Prostate gland (tissue), 2 donors: ENCODE measurements at regions not wholly inside any gene's neighbourhood (a gene's known extent, or its start where the extent isn't known, plus 50 kb on each side); places are given as distances from the start of the nearest gene placed in this dataset.

Source experiments
- DNase-seq: peaks from one replicate; pipeline ENCODE4 v3.0.0-alpha.2; 2019; ENCODE audit warnings: low spot score
- H3K27ac ChIP-seq, 2 donors: fragments of 200-600 bp; sonication (generic); 2 replicates each; pipeline ENCODE4 v1.5.1; 2017 to 2019
- H3K27me3 ChIP-seq: fragments of 200-600 bp; sonication (generic); replicated peaks from 2 replicates; pipeline ENCODE4 v1.5.1; 2019; ENCODE audit not compliant: insufficient read depth
- H3K36me3 ChIP-seq, 2 donors: fragments of 200-600 bp; sonication (generic); 1 replicate in 1 of 2; 2 replicates in 1 of 2; pipeline versions ENCODE4 v1.5.1 to v1.8.1; 2017 to 2019
- H3K4me1 ChIP-seq: fragments of 200-600 bp; sonication (generic); replicated peaks from 2 replicates; pipeline ENCODE4 v1.5.1; 2019
- H3K4me3 ChIP-seq, 2 donors: fragments of 200-600 bp; sonication (generic); 2 replicates each; pipeline ENCODE4 v1.5.1; 2017 to 2019
- H3K9me3 ChIP-seq: fragments of 200-600 bp; sonication (generic); 2 replicates; pipeline ENCODE4 v1.5.1; 2017
- POLR2A ChIP-seq: fragments of 450-650 bp; IDR thresholded peaks from one replicate; pipeline ENCODE4 v1.6.1; 2016; ENCODE audit warnings: antibody characterized with exemption, mild to moderate bottlenecking
- POLR2AphosphoS5 ChIP-seq: sonication (generic); formaldehyde crosslinking; IDR thresholded peaks from one replicate; pipeline ENCODE4 v1.6.1; 2017; ENCODE audit warnings: antibody characterized with exemption
- WGBS: methylation state at CpG from one replicate; pipeline ENCODE4 v1.1.5; 2018; 5-methylcytosine and 5-hydroxymethylcytosine counted together
- intact Hi-C: fragments of 100-400 bp; cut with DNase I; formaldehyde crosslinking; loops from one replicate; pipeline ENCODE4 v1.14.2; 2022
- TF ChIP-seq, protein P1 (sequence below), 4 experiments: fragments of 200-600 bp in 2 of 4; fragments of 450-650 bp in 2 of 4; sonication (generic) in 2 of 4; IDR thresholded peaks; 1 replicate in 3 of 4; 2 replicates in 1 of 4; pipeline ENCODE4 v1.5.1; 2016 to 2019; ENCODE audit warnings: antibody characterized with exemption in 4 of 4, mild to moderate bottlenecking in 2 of 4, moderate library complexity in 2 of 4

- no peak for DNase-seq
- intact Hi-C loops: no loop called here
- Histone ChIP-seq H3K4me3 (no peak overlapping the region), H3K4me1 (no peaks in the 10 kb centered on the region), H3K36me3 (no peaks in the 10 kb centered on the region), H3K27ac (no peak overlapping the region), H3K9me3 (no peaks in the 10 kb centered on the region), H3K27me3 (no peaks in the 10 kb centered on the region)
- 58% methylated on average over 7 of the region's 7 CpGs for WGBS
- TF ChIP-seq, protein P1, sequence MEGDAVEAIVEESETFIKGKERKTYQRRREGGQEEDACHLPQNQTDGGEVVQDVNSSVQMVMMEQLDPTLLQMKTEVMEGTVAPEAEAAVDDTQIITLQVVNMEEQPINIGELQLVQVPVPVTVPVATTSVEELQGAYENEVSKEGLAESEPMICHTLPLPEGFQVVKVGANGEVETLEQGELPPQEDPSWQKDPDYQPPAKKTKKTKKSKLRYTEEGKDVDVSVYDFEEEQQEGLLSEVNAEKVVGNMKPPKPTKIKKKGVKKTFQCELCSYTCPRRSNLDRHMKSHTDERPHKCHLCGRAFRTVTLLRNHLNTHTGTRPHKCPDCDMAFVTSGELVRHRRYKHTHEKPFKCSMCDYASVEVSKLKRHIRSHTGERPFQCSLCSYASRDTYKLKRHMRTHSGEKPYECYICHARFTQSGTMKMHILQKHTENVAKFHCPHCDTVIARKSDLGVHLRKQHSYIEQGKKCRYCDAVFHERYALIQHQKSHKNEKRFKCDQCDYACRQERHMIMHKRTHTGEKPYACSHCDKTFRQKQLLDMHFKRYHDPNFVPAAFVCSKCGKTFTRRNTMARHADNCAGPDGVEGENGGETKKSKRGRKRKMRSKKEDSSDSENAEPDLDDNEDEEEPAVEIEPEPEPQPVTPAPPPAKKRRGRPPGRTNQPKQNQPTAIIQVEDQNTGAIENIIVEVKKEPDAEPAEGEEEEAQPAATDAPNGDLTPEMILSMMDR (IDR thresholded peaks at IDR 0.05): no peak
- TF ChIP-seq POLR2AphosphoS5: no peak
- TF ChIP-seq POLR2A: no peak
Measured at GRCh38 chr5:158538506-158539074, 561.1 kb downstream of the EBF1 start.

DNA sequence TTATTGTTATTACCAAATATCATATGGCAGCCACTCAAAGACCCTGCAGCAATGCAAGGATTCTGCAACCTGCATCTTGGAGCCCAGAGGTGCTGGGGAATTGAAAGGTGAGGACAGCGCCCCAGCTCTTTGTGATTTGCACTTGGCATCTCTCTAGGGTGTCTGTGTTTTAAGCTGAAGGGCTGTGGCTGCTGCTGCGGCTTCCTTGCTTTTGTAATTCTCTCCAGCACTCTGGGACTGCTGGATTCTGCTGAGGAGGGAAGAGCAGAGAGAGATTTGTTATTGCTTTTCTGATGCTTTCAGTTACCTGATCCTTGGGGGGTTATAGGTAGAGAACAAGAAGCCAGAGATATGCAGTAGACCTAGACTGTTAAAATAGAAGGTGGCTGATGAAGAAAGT, 562.4 kb downstream of the EBF1 start:
- TF ChIP-seq POLR2AphosphoS5 (no peak), POLR2A (no peak)
- TF ChIP-seq, protein P1 (IDR thresholded peaks at IDR 0.05): no peak
- Histone ChIP-seq H3K4me3 (no peak overlapping the region), H3K36me3 (no peaks in the 10 kb centered on the region), H3K27ac (no peak overlapping the region), H3K27me3 (no peaks in the 10 kb centered on the region), H3K4me1 (no peaks in the 10 kb centered on the region), H3K9me3 (no peaks in the 10 kb centered on the region)
- intact Hi-C loops: no loop called here
- 73% methylated on average over 2 of the region's 2 CpGs for WGBS
- DNase-seq: no peak

- H3K27ac ChIP-seq: no peak overlapping the region
- intact Hi-C loops: no loop called here
- TF ChIP-seq, protein P1 (IDR thresholded peaks at IDR 0.05): no peak
- TF ChIP-seq POLR2A: no peak
- no peak for TF ChIP-seq POLR2AphosphoS5
- no peaks in the 10 kb centered on the region for H3K36me3 ChIP-seq
- DNase-seq: no peak
- 74% methylated on average over 10 of the region's 10 CpGs for WGBS
- H3K27me3 ChIP-seq: no peaks in the 10 kb centered on the region
- H3K4me1 ChIP-seq: no peaks in the 10 kb centered on the region
- H3K4me3 ChIP-seq: no peak overlapping the region
- H3K9me3 ChIP-seq: no peaks in the 10 kb centered on the region
Measured at GRCh38 chr5:158534203-158534602, 565.5 kb downstream of the EBF1 start.

- H3K4me3 ChIP-seq: no peak overlapping the region
- intact Hi-C loops: no loop called here
- no peaks in the 10 kb centered on the region for H3K9me3 ChIP-seq
- no peak overlapping the region for H3K27ac ChIP-seq
- no peak for DNase-seq
- TF ChIP-seq POLR2AphosphoS5 (no peak), POLR2A (no peak)
- TF ChIP-seq, protein P1 (IDR thresholded peaks at IDR 0.05): no peak
- WGBS: 83% methylated on average over 5 of the region's 5 CpGs
- H3K4me1 ChIP-seq: no peaks in the 10 kb centered on the region
- no peaks in the 10 kb centered on the region for H3K27me3 ChIP-seq
- H3K36me3 ChIP-seq: no peaks in the 10 kb centered on the region
Measured at GRCh38 chr5:158532739-158533138, 567.0 kb downstream of the EBF1 start.

- Histone ChIP-seq H3K27me3 (no peaks in the 10 kb centered on the region), H3K27ac (no peak overlapping the region), H3K4me3 (no peak overlapping the region), H3K4me1 (no peaks in the 10 kb centered on the region), H3K36me3 (no peaks in the 10 kb centered on the region), H3K9me3 (no peaks in the 10 kb centered on the region)
- 71% methylated on average over 2 of the region's 2 CpGs for WGBS
- DNase-seq: no peak
- intact Hi-C loops: no loop called here
- TF ChIP-seq, protein P1 (IDR thresholded peaks at IDR 0.05): no peak
- TF ChIP-seq POLR2A (no peak), POLR2AphosphoS5 (no peak)
Measured at GRCh38 chr5:158531860-158532259, 567.9 kb downstream of the EBF1 start.
